ENCODE measurements at regions not wholly inside any gene's neighbourhood (a gene's known extent, or its start where the extent isn't known, plus 50 kb on each side); places are given as distances from the start of the nearest gene placed in this dataset.

DNA sequence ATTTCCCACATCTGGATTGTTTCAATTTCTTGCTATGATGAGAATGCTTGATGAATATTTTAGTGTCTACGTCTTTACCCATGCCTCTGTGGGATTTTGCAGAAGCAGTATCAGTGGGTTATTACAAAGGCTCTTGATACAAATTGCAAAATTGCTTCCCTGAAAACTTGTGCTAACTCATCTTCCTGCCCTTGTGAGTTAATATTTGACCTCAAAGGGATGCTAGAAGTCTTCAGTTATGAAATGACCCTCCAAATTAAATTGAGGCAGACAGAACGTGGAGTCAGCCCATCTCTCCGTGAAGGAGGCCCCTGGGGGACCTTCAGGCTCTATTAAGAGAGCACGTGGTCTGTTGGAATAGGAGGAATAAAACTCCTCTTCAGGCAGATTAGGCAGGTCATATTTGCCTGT, 239.2 kb upstream of the HS6ST1 start:
- peak; percentile 24 for DNase-seq

DNA sequence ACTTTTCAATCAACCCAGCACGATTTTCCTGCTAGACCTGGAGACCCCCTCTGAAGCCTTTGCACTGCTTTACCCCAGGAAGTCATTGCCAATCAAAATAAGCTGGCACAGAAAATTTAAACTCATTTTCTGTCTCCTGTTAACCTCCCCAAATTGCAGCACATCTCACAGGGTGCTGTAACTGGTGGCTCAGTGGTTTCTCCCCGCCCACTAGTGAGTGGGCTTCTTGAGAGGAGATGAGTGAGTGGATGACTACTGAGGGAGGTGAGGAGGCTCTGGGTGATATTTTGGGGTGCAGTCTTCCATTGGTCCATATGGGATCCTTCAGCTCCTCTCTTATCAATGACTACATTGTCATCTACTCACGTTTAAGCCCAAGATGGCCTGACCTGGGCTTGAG, 239.8 kb upstream of the HS6ST1 start:
- DNase-seq = no peak

DNA sequence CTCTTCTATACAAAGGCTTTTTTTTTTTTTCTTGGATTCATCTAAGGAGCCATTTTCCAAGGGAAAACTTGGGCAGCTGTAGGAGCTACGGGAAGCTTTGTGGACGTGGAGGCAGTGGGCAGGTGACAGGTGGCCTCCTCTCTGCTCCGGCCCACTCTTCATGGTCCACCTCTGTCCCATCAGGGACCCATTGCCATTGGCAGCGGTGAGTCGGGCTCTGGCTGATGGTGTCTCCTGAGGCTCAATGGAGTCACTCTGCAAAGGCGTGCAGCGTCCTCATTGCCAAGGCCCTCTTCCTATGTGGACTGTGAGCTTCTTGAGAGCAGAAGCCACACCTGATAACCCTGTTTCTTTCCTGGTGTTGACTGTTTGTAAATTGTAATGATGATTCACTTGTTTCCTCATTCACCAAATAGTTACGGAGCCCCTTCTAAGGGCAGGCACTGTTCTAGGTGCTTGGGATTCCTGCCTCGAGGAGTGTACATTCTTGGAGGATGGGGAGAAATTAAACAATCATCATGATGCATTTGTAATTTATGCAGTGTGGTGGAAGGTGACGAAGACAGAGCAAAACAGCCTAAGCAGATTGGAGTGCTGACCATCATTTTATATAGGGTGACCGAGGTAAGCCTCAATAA, 240.3 kb upstream of the HS6ST1 start:
- no peak for DNase-seq

DNA sequence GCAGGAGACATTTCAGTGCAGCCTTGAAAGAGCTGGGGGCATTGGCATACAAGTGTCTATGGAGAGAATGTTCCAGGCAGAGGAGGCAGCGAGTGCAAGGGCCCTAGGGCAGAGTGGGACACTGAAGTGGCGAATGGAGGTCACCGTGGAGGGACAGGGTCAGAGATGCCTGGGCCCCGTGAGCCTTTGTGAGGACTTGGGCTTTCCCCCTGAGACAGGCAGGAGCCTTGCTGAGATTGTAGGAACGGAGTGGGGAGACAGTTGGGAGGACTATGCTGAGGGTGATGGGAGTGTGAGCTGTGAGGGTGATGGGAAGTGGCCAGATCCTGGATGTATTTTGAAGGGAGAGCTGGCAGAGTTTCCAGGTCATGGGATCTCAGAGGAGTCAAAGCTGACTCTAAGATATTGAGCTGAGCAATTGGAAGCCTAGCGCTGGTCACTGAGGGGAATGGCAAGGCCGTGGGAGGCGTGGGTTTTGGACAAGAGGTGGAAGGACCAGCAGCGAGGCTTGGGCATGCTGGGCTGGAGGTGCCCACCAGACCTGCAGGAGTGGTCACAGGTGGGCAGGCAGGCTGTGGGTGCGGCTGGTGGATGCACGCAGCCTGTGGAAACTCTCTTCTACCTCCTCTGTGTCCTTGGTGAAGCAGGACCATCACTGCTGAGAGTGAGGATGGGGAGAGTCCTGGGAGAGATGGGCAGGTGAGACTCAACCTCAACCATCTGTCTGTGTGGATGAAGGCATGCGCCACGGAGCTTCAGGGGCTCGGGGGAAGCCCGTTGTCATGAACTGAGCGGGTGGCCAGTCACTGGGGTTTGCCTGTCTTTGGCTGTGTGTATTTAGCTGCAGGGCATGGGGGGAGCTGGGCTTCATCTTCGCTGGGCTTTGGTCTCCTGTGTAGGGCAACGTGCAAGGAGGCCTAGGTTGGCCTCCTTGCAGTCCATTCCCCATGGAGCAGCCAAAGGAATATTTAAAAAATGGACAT, 241.2 kb upstream of the HS6ST1 start:
- DNase-seq = no peak

DNA sequence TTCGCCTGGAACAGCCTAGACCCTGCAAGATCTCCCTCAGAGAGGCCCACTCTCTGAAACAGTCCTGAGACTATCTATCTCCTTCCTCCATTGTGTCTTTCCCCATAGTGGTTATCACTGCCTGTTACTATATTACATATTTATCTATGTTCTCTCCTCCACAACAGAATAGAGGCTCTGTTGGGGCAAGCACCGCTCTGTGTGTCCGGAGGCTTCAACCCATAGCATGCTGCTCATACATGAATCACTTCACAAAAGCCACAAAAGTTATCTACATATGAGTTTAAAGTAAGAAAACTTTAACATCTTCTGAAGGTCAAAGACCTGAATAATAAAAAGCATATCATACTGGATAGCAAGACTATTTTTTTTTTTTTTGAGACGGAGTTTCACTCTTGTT, 242.1 kb upstream of the HS6ST1 start:
- no peak for DNase-seq

DNA sequence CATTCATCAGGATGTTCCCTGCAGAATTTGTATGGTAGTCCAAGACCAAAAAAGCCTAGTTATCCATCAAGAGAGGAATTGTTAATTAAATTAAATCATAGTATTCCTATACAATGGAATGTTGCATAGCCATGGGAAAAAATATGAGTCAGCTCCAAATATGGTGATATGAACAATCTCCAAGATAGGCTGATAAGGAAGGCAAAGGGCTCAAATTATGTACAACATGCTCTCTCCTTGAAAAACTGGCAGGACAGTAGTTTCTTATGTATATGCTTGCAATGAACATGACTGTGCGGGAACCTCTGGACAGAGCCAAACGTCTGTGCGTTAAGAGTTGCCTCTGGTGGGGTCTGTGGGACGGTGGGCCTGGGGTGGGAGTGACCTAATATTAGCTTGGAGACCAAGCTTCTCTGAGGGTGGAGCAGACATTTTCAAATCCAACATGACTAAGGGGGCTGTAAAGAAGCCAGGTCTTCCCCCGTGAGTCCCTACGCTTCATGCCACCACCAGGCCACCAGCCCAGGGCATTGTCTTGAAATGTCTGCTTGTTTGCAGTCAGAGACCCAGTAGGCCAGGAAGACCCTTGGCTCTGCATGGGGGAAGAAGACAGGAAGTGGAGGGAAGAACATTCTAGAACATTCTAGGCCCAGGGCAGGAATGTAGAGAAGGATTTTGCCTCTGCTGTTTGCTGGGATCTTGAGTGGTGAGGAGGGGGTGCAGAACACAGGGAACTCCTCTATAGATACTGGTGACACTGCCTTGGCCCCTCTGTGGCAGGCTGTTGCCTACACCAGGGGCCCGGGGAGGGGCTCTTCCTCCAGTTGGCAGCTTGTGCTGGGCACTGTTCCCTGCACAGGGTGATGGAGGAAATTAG, 244.0 kb upstream of the HS6ST1 start:
- DNase-seq = peak; percentile 2

DNA sequence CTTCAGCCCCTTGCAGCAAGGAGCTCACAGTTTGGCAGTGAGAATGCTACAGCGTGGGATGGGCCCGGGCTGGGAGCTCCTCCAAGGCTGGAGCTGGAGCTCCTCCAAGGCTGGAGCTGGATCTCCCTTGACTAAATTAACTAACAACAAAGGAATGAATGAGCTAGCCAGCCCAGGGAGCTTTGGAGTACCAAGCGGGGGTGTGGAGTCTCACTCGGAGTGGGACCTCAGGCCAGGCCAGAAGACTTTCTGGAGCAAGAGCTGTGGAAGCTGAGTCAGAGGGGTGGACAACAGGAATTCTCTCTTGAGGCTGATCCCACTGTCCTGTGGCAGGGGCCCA, 244.7 kb upstream of the HS6ST1 start:
- peak; percentile 55 for DNase-seq

DNA sequence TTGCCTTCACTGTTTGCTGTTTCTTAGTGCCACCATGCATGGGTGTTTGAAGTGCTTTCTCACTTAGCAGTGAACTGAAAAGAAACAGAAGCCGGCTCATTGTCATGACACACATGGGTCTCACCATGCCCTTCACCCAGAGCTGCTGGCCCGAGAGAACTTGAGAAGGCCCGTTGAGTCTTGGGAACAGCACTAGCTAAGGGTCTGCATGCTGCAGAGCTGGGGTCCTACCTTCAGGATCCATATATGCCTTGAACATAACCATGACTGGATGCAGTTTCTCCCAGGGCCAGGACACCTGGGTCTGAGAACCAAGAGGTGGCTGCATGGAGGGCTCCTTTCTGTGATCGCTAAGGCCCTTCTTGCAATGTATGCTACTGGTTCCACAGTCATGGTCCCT, 245.5 kb upstream of the HS6ST1 start:
- no peak for DNase-seq

DNA sequence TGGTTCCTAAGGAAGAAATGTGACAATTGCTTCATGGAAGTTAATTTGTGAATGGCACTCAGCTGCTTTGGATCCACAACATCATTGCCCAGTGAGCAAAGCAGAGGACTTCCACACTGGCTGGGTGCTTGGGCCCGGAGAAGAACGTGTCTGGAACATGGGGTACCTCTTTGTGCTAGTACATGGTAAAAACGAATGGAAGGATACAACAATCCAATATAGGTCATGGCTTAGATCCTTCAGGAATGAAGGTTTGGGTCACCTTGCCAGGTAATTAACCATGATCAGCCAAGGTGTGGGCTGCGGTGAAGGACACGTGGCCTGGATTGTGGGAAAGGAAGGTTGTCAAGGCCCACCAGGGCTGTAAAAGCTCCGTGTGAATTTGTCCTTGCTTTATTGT, 245.9 kb upstream of the HS6ST1 start:
- no peak for DNase-seq

DNA sequence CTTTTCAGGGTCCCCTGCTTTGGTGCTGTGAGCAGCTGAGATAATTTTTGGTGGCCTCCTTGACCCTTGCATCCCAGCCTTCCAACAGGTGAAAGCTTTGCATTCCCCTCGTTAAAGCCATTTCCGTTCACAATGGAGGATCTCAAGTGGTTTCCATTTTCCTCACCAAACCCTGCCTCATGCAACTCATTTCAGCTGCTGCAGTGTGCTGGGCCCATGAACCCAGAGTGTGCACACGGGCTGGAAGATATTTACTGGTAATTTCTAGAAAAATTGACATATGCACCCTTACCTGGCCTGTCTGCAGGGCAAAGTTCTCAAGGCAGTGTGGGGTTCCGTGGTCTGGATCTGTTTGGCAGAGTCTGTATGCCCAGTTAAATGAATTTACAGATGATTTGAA, 246.8 kb upstream of the HS6ST1 start:
- DNase-seq = no peak

DNA sequence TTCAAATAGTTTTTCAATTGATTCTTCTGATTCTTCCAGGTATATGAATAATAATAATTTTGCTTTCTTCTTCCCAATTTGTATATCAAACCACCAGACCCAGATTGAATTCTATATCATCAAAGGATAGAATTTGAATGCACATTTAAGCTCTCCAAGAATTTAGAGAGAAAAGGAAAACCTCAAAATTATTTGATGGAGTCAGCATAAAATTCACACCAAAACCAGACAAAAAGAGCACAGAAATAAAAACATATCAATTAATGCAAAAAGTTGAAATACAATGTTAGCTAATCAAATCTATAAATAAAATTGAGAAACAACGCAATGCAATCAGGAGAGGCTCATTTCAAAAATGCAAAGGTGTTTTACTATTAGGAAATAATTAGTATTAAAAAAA, 248.0 kb upstream of the HS6ST1 start:
- no peak for DNase-seq

DNA sequence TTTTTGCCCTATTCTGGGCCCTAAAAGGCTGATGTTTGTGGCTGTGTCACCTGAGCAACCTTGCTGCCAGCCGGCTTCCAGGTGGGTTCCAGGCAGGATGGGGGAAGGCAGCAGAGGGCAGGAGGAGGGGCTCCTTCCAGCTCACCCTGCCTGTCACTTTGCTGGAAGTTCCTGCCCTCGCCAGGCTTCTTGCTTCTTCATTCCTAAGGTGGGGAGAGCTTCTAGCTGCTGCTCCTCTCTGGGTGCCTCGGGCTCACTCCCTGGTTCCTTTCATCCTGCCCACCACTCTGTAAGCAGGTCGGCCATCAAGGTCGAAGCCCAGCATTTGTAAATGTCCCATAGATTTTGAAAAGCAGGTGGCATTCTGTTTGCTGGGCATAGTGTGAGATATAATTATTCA, 249.4 kb upstream of the HS6ST1 start:
- no peak for DNase-seq

DNA sequence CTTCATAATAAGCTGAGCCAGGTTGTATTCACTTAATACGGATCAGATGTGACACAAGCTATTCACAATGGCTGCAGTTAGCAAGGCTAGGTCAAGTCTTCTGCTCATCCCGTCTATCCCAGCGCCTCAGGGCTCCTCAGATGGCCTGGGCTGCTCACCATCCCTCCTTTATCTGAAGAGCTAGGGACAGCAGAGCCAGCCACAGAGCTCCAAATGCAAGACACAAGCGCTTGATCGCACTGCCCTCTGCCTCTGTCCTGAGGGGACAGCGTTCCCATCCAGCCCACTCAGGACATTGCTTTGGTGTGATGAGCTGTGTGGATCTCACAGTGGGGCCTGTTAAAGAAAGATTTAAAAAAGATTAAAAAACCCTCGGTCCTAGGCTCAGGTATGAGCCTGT, 254.4 kb upstream of the HS6ST1 start:
- no peak for DNase-seq

DNA sequence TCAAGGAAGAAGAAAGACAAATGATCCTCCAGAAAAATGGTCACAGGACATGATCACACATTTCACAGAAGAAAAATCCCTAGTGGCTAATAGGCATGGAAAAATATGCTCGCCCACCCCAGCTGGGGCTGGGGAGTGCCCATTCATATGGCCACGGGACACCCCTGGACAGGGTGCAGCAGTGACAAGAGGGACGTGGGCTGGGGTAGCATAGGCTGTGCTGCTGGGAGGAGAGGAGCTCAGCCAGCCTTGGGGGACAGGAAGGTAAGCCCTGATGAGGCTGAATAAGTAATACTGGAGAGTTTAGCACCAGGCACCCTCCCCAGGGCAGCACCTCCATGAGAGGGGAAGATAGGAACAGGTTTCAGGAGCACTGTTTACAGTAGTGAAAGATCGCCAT, 254.9 kb upstream of the HS6ST1 start:
- no peak for DNase-seq

DNA sequence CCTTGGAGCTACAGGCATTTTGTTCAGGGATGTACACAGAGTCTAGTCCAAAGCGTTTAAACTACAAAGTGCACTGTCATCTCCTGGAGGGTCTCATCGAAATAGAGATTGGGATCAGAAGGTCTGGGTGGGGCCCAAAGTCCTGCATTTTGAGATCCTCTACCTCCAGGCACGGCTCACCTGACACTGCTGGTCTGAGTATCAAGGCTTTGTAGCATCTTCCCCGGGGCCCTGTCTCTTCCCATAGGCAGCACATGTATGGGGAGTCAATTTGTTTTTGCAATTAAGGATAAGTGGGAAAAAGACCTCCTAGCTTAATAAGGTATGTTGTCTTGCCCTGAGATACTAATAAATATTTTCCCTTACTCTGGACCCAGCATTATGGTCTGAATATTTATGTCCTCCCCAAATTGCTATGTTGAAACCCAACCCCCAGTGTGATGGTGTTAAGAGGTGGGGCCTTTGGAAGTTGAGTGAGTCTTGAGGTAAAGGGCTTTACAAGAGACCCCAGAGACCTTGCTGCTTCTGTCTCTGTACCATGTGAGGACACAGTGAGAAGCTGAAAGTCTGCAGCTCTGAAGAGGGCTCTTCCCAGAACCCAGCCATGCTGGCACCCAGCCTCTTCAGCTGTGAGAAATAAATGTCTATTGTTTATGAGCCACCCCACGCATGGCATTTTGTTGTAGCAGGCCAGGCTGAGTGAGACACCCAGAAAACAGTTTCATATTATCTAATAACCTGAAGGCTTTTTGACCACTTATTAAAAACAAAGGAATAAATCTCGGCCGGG, 258.7 kb upstream of the HS6ST1 start:
- no peak for DNase-seq

DNA sequence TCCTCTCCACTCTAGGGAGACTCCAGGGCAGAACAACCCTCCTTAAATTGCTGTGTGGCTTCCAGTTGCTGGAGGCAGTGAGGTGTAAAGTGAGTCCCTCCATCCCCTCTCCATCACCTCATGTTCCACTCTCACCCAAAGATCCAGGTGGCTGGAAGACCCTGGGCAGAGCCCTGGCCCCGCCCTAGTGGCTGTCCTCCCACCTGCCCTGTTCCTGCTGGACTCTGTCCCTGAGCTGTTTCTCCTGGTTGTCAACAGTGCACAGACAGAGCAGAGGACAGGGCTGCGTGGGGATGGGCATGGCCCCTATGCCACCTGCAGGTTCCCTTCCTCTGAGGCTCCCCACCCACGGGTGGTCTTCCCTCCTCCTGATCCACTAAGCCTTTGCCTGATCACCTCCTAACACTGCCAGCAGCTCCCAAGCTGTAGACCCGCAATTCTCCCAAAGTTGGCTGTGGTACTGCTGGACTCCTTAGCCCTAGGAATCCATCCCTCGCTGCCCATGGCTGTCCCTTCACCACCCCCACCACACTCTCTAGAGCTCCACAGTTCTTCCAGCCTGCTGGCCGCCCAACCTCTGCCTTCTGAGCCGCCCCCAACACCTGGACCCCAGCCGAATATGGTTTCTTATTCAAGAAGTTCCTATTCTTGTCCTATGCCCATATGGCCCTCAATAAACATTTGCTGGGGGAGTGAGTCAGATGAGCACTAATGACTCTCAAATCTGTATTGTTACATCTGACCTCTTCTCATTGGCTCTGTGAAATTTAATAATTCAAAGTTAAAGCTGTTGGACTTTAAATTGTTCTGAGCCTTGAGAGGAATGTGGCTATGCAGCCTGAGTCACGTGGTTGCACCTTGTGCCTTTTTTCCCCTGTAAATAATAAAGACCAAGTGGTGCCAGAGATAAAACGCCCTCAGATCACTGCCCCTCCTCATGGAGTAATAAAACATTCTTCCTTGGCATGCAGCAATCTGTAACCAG, 260.0 kb upstream of the HS6ST1 start:
- DNase-seq = no peak

DNA sequence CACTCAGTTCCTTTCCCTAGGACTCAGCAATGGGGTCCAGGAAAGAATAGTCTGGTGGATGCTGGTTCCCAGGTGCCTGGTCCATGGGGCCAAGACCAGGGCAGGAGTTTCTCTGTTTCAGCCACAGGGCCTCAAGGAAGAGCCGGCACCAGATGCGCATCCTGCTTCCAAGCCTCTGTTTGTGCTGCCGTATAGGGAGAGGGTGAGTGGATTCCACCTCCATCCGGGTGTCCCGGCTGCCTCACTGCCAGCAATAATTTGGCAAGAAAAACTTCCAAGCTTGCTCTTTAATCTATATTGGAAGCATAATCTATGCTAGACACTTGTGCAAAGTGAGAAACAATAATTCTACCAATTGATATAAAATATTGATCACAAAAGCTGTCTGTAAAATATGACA, 261.2 kb upstream of the HS6ST1 start:
- DNase-seq = no peak

DNA sequence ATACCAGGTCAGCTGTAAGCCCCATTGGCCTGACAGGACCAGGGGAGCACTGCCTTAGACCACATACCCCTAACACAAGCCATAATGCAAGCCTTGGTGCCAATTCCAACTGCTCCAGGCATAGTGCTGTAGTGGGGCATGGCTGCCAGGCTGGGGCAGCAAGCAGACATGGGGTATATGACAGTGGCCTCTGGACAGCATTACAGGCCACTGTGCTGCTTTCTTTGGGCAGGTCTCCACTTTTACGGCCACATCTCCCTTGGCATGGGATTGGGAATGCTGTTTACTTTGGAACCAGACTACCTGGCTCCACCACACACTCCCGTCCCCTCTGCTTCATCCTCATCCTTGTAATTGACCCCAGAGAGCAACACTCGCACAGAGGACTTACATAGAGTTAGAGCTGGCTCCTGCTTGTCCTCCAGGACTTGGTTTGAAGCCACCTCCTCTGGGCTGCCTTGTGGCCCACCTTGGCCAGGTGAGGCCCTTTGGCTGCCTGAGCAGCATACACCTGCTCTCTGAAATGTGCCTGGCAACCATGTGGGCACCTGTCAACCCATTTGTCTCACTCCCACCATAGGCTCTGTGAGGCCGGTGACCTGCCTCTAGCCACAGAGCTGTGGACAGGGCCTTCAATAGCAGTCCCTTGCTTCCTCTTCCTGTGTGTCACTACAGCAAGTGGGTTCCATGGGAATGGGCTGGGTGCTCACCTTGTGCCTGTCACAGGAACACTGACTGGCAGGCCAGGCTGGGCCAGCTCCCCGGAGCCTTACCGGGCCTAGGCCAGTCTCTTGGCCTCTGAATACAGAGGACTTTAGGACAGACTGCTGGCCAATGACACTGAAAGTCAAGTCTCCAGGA, 262.6 kb upstream of the HS6ST1 start:
- no peak for DNase-seq

DNA sequence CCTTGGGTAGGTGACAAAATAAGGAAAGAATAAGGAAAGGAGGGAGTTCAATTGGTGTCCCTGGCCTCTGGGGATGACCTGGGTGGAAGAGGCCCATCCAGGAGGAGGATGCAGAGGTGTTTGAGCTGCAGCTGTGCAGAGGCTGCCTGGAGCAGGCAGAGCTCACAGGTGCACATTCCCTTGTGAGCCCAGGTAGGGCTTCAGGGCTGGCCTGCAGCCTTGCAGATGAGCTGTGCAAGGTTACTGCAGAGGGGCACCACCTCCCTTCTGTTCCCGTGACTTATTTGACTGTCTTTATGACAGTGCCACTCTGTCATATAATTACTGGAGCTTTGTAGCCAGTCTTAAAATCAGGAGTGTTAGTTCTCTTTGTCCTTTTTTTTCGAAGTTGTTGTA, 263.2 kb upstream of the HS6ST1 start:
- no peak for DNase-seq

DNA sequence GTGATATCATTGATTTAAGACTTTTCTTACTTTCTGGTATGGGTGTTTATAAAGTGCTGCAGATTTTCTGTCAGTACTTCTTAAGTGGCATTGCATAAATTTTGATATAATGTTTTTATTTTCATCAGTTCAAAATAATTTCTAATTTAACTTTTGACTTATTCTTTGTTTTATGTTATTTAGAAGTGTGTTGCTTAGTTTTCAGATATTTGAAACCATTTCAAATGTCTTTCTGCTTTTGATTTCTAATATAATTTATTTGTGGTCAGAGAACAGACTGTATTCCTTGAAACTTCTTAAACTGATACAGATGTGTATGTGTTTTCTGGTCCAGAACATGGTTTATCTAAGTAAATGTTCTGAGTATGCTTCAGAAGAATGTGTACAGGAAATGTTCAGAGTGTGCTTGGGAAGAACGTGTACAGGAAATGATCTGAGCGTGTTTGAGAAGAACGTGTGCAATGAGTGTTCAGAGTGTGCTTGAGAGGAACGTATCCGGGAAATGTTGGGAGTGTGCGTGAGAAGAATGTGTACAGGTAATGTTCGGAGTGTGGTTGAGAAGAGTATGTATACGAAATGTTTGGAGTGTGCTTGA, 265.7 kb upstream of the HS6ST1 start:
- DNase-seq = peak; percentile 47

Data from HCEC 1CT (cell line).